ENCODE measurements at regions not wholly inside any gene's neighbourhood (a gene's known extent, or its start where the extent isn't known, plus 50 kb on each side); places are given as distances from the start of the nearest gene placed in this dataset.

DNA sequence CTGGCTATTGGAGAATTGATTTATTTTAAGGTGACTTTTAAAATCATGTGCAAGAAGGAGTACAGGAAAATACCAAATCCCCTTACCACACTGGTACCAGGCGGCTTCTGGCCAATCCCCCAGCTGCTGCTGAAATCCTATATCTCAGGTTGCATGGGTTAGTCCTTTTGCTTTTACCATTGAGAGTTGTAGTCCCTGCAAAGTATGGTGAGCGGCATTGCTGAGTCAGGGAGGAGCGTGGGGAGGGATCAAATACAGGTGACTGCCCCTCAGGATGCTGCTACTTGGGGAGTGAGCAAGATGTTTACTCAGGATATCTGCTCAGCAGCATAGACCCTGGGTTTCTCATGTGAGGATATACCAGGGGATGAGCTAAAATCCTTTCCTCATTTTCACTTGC is 131.9 kb upstream of the STAC start:
- DNase-seq (ENCODE audit: extremely low read depth, low read depth, low spot score): no peak

- no peak for DNase-seq (ENCODE audit: extremely low read depth, low read depth, low spot score)
Measured at GRCh38 chr3:36250191-36250590, 130.1 kb upstream of the STAC start.

DNA sequence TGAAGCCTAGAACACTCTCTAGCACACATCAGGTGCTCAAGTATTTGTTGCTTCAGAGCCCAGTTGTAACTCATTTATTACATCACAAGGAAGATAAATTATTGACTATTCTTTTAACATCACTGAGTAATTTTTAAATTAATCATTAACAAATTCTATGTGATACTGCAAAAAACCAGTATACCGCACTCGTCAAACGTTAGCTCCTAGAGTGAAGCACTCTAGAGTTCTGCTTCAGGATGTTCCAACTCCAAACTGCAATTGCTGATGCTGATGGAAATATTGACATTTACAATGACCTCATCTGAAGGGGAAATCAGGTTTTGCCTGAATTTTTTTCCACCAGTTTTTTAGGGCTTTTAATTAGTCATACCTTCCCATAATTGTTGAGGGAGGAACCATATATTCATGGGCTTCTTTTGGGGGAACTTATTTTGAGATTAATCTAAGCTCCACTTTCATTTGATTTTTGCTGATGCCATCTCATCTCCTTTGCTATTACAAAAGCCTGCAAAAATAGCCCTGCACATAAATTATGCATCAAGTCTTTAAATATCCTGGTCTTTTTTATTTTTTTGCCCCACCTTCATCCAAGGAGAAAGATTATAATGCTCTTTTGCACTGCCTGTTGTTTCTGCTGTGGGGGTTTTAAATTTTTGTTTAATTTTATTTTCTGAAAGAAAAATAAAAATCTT is 123.0 kb upstream of the STAC start:
- DNase-seq (ENCODE audit: extremely low read depth, low read depth, low spot score): no peak

- DNase-seq (ENCODE audit: extremely low read depth, low read depth, low spot score): no peak
Measured at GRCh38 chr3:36258421-36258820, 121.9 kb upstream of the STAC start.

DNA sequence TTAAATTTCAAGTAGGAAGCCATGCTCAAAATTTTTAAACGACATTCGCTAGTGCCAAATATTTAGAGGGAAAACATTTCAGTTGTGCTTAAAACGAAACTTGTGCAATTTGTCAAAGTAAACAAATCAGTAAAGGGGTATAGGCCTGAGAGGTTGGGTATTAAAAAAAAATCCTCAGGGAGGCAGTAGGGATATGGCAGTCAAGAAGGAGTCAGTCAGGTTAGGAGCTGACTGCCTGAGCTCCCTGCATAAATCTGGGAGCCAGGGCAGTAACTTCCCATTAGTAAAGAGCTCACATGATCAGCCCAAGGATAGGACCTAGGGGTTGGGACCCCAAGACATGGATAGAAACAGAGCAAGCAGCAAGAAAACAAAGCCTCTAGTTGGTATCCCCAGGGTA is 120.7 kb upstream of the STAC start:
- no peak for DNase-seq (ENCODE audit: extremely low read depth, low read depth, low spot score)

DNA sequence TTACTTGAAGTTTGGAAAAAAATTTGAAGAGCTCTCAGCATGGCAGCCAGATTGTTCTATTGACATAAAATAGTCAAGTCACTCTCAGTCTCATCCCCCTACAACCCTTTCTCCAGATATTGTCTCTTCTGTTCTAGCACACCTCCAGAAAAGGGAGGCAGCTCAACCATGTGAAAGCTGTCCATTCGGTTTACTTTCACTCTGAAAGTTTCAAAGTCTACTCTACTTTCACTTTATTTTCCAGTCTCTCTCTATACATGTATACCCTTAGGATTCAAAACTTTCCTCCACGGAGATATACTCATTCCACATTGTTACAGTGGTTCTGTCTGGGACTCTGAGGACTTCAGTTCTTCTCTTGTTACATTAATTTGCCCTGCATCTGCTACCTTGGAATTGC is 111.0 kb upstream of the STAC start:
- no peak for DNase-seq (ENCODE audit: extremely low read depth, low read depth, low spot score)

DNA sequence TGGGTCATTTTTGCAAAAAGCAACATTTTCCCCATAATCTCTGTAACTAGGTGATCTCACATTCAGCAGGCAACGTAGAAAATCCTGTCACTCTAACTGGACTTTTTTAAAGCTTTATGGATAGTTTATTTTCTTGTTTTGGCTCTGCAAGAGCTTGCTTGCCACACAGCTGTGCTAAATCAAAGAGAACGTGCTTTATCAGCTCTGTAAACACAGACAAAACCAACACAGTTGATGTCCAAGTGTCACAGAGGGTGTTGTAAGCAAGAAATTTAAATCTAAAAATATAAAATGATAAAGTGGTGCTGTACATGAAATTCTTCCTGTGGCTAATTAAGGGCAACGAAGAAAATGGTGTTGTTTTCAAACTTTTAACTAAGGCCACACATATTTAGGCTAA is 97.5 kb upstream of the STAC start:
- DNase-seq (ENCODE audit: extremely low read depth, low read depth, low spot score): no peak

DNA sequence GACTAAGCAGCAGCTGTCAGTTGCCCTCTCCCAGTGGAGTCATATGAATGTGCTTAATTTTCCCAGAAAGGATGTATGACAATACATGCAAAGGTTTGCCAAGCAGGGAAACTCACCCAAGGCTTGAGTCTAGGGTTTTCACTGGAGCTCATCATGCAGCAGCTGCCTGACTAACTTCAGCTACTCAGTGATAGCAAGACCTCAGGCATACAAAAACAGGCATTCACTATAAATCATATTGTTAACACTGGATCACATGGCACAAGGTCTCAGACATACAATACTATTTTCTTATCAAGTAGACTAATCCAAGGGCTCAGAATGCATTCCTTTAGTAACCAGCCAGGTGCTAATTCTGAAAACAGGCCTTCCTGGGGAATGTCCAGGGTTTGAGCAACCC is 85.0 kb upstream of the STAC start:
- no peak for DNase-seq (ENCODE audit: extremely low read depth, low read depth, low spot score)

DNA sequence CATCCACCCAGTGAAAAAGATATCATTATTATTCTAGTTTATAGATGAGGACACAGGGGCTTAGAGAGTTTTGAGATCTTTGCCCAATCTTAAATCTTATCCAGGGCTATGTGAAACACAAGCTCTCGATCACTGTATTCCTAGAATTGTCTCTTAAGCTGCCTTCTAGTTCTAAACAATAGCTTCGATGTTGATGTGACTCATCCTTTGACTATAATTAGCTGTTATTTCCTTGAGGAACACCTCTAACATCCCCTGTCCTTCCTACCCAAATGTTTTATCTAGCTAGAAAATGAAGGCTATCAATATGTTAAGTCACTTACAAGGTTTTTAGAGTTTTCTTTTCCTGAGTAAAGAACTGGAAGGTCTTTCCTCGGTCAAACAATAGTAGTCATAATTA is 83.1 kb upstream of the STAC start:
- no peak for DNase-seq (ENCODE audit: extremely low read depth, low read depth, low spot score)

DNA sequence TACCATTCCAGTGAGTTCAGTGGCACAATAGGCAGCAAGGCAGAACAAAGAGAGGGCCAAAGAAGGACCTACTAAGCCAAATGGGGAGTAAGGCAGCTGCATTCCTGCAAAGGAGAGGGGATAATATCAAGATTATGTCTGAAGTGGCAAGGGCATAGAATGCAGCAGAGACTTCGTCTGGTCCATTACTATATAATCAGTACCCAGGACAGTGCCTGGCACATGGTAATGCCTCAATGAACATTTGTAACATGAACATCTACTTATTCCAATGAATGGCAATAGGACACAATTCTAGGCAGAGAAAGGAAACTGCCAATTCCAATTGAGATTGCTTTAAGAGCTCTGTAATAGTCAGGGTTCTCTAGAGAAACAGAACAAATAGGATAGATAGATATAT is 82.1 kb upstream of the STAC start:
- DNase-seq (ENCODE audit: extremely low read depth, low read depth, low spot score): no peak

DNA sequence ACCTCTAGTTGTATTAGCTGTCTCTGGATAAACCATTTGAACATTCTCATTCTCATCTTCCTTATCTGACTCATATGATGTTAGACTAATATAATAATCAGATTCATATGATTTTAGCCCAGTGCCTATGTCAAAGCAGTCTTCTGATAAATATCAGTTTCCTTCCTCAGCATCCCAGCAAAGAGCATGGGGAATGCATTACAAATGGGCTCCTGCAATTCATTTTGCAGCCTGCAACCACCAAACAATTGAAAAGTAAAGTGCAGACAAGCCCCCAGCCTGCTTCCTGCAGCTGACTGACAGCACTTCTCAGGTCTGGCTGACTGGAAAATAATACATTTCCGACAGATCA is 78.2 kb upstream of the STAC start:
- no peak for DNase-seq (ENCODE audit: extremely low read depth, low read depth, low spot score)

DNA sequence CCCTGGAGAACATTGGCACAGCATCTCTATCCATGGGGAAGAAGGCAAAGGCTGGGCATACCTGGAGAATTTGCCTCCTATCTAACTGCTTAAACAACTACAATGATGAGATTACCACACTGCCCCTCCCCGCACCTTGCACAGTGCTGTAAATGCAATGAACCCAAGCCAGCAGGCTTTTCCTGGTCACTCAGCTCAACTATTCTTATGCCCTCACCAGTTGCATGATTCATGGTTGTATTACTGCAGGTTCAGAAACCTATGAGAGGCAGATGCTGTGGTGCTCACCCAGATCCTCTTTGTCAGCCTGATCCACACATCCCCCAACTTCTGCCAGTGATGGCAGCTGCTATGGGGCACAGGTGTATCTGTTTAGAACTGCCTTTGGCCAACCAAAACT is 77.7 kb upstream of the STAC start:
- no peak for DNase-seq (ENCODE audit: extremely low read depth, low read depth, low spot score)

- no peak for DNase-seq (ENCODE audit: extremely low read depth, low read depth, low spot score)
Measured at GRCh38 chr3:36303286-36303685, 77.0 kb upstream of the STAC start.

- no peak for DNase-seq (ENCODE audit: extremely low read depth, low read depth, low spot score)
Measured at GRCh38 chr3:36305929-36306520, 74.3 kb upstream of the STAC start.

DNA sequence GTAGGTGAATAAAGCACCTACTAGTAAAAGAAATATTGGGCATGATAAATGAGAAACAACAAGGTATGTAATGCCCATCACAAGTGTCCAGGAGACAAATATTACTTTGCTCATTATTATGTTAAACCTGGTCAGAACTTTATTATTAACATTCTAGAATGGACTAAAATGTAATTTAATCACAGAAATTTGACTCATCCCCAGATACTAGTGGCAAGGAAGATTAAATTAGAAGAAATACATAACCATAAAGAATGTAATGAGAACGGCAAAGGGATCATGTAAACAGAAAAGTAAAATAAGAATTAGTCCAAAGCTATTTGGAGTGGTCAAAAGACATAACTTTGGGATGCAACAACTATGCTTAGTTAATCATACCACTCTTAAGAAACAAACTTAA is 71.2 kb upstream of the STAC start:
- DNase-seq (ENCODE audit: extremely low read depth, low read depth, low spot score): no peak

DNA sequence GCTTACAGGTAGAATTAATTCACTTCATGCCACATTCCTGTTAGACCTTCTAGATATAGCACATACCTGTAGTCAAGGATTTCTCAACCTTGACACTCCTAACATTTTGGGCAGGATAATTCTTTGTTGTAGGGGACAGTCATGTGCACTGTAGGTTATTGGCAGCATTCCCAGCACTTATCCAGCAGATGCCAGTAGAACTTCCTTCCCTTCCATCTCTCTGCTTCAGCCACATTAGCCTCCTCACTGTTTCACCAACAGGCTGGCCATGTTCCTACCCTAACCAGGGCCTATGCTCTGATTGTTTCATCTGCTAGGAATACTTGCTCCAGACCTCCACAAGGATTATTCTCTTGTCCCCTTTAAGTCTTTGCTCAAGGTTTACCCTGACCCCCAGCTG is 68.0 kb upstream of the STAC start:
- DNase-seq (ENCODE audit: extremely low read depth, low read depth, low spot score): no peak

DNA sequence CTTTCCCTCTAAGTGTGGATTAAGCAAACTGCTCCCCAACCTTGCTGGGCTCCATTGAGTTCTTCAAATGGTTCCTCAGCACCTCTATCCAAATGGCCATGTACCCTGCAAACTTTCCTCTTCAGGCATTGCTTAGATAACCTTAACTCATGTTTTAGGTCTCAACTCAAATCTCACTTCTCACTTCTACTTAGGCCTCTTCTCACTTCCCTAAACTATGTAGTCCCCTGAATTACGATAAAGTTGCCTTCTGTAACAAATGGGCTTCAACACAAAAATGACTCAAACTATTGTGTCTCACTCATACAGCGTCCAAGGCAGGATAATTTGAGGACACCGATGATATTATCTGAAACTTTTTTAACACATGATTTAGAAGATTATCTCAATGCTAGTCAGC is 62.4 kb upstream of the STAC start:
- DNase-seq (ENCODE audit: extremely low read depth, low read depth, low spot score): no peak

DNA sequence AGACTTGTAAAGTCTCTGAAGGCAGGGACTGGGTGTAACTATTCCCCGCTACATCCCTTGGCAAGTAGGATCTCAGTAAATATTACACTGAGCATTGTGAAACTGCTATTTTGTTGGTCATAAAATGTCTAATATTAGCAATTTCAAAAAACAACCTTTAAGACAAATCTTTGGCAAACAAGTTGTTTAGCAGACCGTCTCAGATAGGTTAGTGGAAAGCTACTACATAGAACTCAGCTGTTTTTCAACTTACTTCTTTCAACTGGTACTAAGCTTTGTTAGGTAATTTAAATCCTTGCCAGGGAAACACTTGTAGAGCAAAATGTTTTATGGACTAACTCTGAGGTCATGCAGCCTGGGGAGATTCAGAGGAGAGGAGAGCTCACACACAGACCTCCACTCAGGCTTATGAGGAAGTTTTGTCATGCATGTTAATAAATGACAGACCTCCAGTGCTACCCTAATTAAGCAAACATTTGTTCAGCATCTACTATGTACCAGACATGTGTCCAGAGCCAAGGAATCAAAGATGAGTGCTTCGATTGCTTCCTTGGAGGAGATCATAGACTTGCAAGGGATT is 61.6 kb upstream of the STAC start:
- DNase-seq (ENCODE audit: extremely low read depth, low read depth, low spot score): no peak

- DNase-seq (ENCODE audit: extremely low read depth, low read depth, low spot score): no peak
Measured at GRCh38 chr3:36319680-36320079, 60.6 kb upstream of the STAC start.
